Endodermal cell (in vitro differentiated cells): ENCODE measurements at regions not wholly inside any gene's neighbourhood (a gene's known extent, or its start where the extent isn't known, plus 50 kb on each side); places are given as distances from the start of the nearest gene placed in this dataset.

Source experiments
- DNase-seq: peaks from one replicate; pipeline ENCODE4 v3.0.0-alpha.2; 2017
- H3K27ac ChIP-seq: 2 replicates; pipeline ENCODE4 v1.5.1; 2013; ENCODE audit warnings: mild to moderate bottlenecking, low read depth, low read length, moderate library complexity
- H3K27me3 ChIP-seq: 2 replicates; pipeline ENCODE4 v1.6.1; 2013; ENCODE audit warnings: mild to moderate bottlenecking, low read length, moderate library complexity; ENCODE audit not compliant: insufficient read depth, control insufficient read depth, poor library complexity, severe bottlenecking
- H3K36me3 ChIP-seq: 2 replicates; pipeline ENCODE4 v1.7.0; 2013; ENCODE audit warnings: mild to moderate bottlenecking, low read length, moderate library complexity; ENCODE audit not compliant: control insufficient read depth, insufficient read depth
- H3K4me1 ChIP-seq: one replicate; pipeline ENCODE4 v1.7.0; 2013; ENCODE audit warnings: low read length; ENCODE audit not compliant: control insufficient read depth, insufficient read depth
- H3K4me3 ChIP-seq: 2 replicates; pipeline ENCODE4 v1.5.1; 2013; ENCODE audit warnings: mild to moderate bottlenecking, low read length, moderate library complexity
- H3K9ac ChIP-seq: 2 replicates; pipeline ENCODE4 v1.6.1; 2013; ENCODE audit warnings: mild to moderate bottlenecking, low read length, moderate library complexity; ENCODE audit not compliant: poor library complexity, severe bottlenecking; ENCODE audit errors: extremely low read depth
- H3K9me3 ChIP-seq: 2 replicates; pipeline ENCODE4 v1.6.1; 2013; ENCODE audit warnings: mild to moderate bottlenecking, low read length, moderate library complexity; ENCODE audit not compliant: control insufficient read depth
- H3K27ac Mint-ChIP-seq: 2 replicates; pipeline ENCODE4 v1.8.0; 2020; ENCODE audit warnings: mixed read lengths
- H3K27me3 Mint-ChIP-seq: 2 replicates; pipeline ENCODE4 v1.8.0; 2021; ENCODE audit warnings: mild to moderate bottlenecking, mixed read lengths; ENCODE audit not compliant: insufficient read depth
- H3K36me3 Mint-ChIP-seq: 2 replicates; pipeline ENCODE4 v1.8.0; 2020; ENCODE audit warnings: low read depth, mixed read lengths
- H3K4me1 Mint-ChIP-seq: 2 replicates; pipeline ENCODE4 v1.8.0; 2020; ENCODE audit warnings: mixed read lengths
- H3K4me3 Mint-ChIP-seq: 2 replicates; pipeline ENCODE4 v1.8.0; 2020; ENCODE audit warnings: mild to moderate bottlenecking, moderate library complexity, mixed read lengths
- H3K9me3 Mint-ChIP-seq: 2 replicates; pipeline ENCODE4 v1.8.0; 2020; ENCODE audit warnings: mild to moderate bottlenecking, mixed read lengths
- WGBS, 2 experiments: methylation state at CpG; one replicate each; pipeline versions ENCODE4 v1.1.5 to v1.1.7; 2013; ENCODE audit warnings: missing lambda C conversion rate in 2 of 2, mixed read lengths in 1 of 2; ENCODE audit not compliant: insufficient coverage in 1 of 2, insufficient read length in 1 of 2; 5-methylcytosine and 5-hydroxymethylcytosine counted together
- TF ChIP-seq, protein P1 (sequence below): fragments of 200-600 bp; sonication (generic); conservative IDR thresholded peaks from 2 replicates; pipeline ENCODE4 v1.5.0; 2021; ENCODE audit warnings: antibody characterized with exemption, mild to moderate bottlenecking

DNA sequence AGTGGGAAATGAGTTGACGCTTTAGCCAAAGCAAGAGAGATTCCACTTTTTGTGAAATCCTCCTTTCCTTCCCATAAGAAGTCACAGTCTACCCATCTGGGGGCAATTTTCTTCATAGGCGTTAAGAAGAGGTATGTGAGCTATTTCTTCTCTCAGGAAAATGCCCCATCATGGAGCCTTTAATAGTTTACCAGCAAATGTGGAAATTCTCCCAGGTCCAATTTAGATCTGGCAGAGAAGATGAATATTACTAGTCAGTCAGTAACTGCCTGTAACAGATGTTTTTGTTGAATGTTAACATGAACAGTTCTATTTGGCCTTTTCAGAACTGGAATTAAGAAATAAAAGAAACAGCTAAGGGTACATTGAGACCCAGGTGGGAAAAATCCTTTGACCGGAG lies 156.4 kb upstream of the RFX3 start:
- H3K4me1 ChIP-seq, result no peaks in the 10 kb centered on the region
- H3K27ac Mint-ChIP-seq, result no peak overlapping the region
- H3K36me3 Mint-ChIP-seq, result no peaks in the 10 kb centered on the region
- H3K27me3 ChIP-seq, result no peaks in the 10 kb centered on the region
- no peak overlapping the region for H3K27ac ChIP-seq
- no peaks in the 10 kb centered on the region for H3K36me3 ChIP-seq
- H3K4me3 Mint-ChIP-seq, result no peak overlapping the region
- H3K9me3 Mint-ChIP-seq, result no peaks in the 10 kb centered on the region
- no peak for DNase-seq
- 93 to 94% methylated on average over 3 of the region's 3 CpGs for WGBS, 2 experiments
- H3K9me3 ChIP-seq, result no peaks in the 10 kb centered on the region
- H3K27me3 Mint-ChIP-seq, result no peaks in the 10 kb centered on the region
- H3K9ac ChIP-seq, result no peak overlapping the region
- H3K4me1 Mint-ChIP-seq, result no peaks in the 10 kb centered on the region
- H3K4me3 ChIP-seq, result no peak overlapping the region
- TF ChIP-seq, protein P1, sequence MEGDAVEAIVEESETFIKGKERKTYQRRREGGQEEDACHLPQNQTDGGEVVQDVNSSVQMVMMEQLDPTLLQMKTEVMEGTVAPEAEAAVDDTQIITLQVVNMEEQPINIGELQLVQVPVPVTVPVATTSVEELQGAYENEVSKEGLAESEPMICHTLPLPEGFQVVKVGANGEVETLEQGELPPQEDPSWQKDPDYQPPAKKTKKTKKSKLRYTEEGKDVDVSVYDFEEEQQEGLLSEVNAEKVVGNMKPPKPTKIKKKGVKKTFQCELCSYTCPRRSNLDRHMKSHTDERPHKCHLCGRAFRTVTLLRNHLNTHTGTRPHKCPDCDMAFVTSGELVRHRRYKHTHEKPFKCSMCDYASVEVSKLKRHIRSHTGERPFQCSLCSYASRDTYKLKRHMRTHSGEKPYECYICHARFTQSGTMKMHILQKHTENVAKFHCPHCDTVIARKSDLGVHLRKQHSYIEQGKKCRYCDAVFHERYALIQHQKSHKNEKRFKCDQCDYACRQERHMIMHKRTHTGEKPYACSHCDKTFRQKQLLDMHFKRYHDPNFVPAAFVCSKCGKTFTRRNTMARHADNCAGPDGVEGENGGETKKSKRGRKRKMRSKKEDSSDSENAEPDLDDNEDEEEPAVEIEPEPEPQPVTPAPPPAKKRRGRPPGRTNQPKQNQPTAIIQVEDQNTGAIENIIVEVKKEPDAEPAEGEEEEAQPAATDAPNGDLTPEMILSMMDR, result no peak

DNA sequence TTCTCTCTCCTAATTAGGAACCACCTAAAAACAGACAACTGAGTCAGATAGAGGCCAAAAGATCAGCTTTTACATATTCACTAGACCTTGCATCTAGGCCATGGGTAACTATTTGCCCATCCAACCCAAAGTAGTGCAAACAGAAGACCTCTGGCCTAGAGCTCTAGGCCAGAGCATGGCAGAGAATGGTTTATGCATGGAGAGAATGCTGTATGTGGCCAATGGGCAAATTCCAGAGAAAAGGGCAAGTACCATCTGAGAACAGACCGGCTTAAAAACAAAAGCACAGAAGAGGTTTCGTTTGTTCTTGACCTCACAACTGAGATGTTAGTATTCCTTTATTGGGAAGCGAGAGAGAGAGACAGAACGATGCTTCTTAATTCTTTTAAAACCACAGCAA lies 151.7 kb upstream of the RFX3 start:
- no peaks in the 10 kb centered on the region for H3K9me3 Mint-ChIP-seq
- Histone ChIP-seq H3K4me3 (no peak overlapping the region), H3K27me3 (no peaks in the 10 kb centered on the region), H3K9me3 (no peaks in the 10 kb centered on the region), H3K36me3 (no peaks in the 10 kb centered on the region), H3K4me1 (no peaks in the 10 kb centered on the region), H3K27ac (no peak overlapping the region), H3K9ac (no peak overlapping the region)
- no peak overlapping the region for H3K4me3 Mint-ChIP-seq
- no peak for DNase-seq
- TF ChIP-seq, protein P1, result no peak
- H3K4me1 Mint-ChIP-seq, result no peaks in the 10 kb centered on the region
- H3K36me3 Mint-ChIP-seq, result no peaks in the 10 kb centered on the region
- H3K27me3 Mint-ChIP-seq, result no peaks in the 10 kb centered on the region
- H3K27ac Mint-ChIP-seq, result no peak overlapping the region
- 89 to 93% methylated on average over 2 to 4 of the region's 4 CpGs for WGBS, 2 experiments

DNA sequence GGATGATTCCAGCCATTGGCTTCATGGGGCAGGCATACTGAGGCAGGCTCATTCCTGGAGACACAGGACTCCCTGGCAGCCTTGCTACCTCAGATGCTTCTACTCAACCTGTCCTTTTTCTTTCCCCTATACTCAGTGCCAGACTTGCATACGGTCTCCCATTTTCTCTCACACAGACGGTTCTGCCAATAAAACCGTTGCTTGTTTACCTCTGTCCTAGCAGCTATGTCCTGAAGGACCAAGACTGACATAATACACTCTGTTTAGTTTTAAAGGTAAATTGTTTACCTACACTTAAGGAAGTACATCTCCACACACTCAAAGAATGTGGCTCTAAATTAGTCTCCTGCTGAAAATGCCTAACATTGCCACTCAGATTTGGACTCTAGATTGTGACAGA lies 151.0 kb upstream of the RFX3 start:
- Mint-ChIP-seq H3K27ac (no peak overlapping the region), H3K9me3 (no peaks in the 10 kb centered on the region), H3K36me3 (no peaks in the 10 kb centered on the region), H3K4me3 (no peak overlapping the region), H3K27me3 (no peaks in the 10 kb centered on the region), H3K4me1 (no peaks in the 10 kb centered on the region)
- Histone ChIP-seq H3K9ac (no peak overlapping the region), H3K4me3 (no peak overlapping the region), H3K4me1 (no peaks in the 10 kb centered on the region), H3K27ac (no peak overlapping the region), H3K9me3 (no peaks in the 10 kb centered on the region), H3K36me3 (no peaks in the 10 kb centered on the region), H3K27me3 (no peaks in the 10 kb centered on the region)
- TF ChIP-seq, protein P1, result no peak
- DNase-seq, result no peak
- 94 to 95% methylated on average over 3 of the region's 3 CpGs for WGBS, 2 experiments
